HepG2 (cell line): ENCODE measurements at regions not wholly inside any gene's neighbourhood (a gene's known extent, or its start where the extent isn't known, plus 50 kb on each side); places are given as distances from the start of the nearest gene placed in this dataset.

Experiments used
- DRAP1 ChIP-seq: IDR thresholded peaks from 2 replicates; pipeline ENCODE4 v1.6.1; 2016; ENCODE audit warnings: missing genetic modification reagents, missing compliant biosample characterization
- GTF3A ChIP-seq: sonication (generic); formaldehyde crosslinking; conservative IDR thresholded peaks from 2 replicates; pipeline ENCODE4 v1.4.0; 2020; ENCODE audit warnings: mild to moderate bottlenecking, missing genetic modification reagents
- HIVEP1 ChIP-seq: sonication (generic); formaldehyde crosslinking; IDR thresholded peaks from 2 replicates; pipeline ENCODE4 v1.4.0; 2020; ENCODE audit warnings: mild to moderate bottlenecking, missing genetic modification reagents
- KDM4B ChIP-seq: sonication (generic); formaldehyde crosslinking; IDR thresholded peaks from 2 replicates; pipeline ENCODE4 v1.4.0; 2020; ENCODE audit warnings: missing genetic modification reagents
- KLF15 ChIP-seq: sonication (generic); formaldehyde crosslinking; IDR thresholded peaks from 2 replicates; pipeline ENCODE4 v1.8.1; 2023; ENCODE audit warnings: borderline replicate concordance, mild to moderate bottlenecking, inconsistent platforms, missing genetic modification reagents, mixed read lengths
- MAZ ChIP-seq, 2 experiments: sonication (generic) in 1 of 2; formaldehyde crosslinking in 1 of 2; IDR thresholded peaks; 2 replicates each; pipeline versions ENCODE4 v1.5.0 to v1.6.1; 2012 to 2020; ENCODE audit warnings: low read depth in 2 of 2, mild to moderate bottlenecking in 2 of 2, borderline replicate concordance in 1 of 2, improper control_type of control experiment in 1 of 2, low read length in 1 of 2, missing genetic modification reagents in 1 of 2, moderate library complexity in 1 of 2
- MEF2D ChIP-seq: sonication (generic); formaldehyde crosslinking; IDR thresholded peaks from 2 replicates; pipeline ENCODE4 v1.5.1; 2020; ENCODE audit warnings: mild to moderate bottlenecking, missing genetic modification reagents
- RBM22 ChIP-seq: fragments of 200-400 bp; formaldehyde crosslinking; optimal IDR thresholded peaks from 2 replicates; pipeline ENCODE3; 2017; ENCODE audit warnings: mild to moderate bottlenecking, low read length, moderate library complexity
- SSRP1 ChIP-seq: IDR thresholded peaks from 2 replicates; pipeline ENCODE4 v1.6.1; 2016; ENCODE audit warnings: control low read depth
- STAT5B ChIP-seq: sonication (generic); formaldehyde crosslinking; IDR thresholded peaks from 2 replicates; pipeline ENCODE4 v1.4.0; 2020; ENCODE audit warnings: missing genetic modification reagents
- SUZ12 ChIP-seq: fragments of 150-350 bp; IDR thresholded peaks from 2 replicates; pipeline ENCODE4 v1.6.1; 2014; ENCODE audit warnings: low read depth, low read length
- UBTF ChIP-seq: sonication (generic); formaldehyde crosslinking; IDR thresholded peaks from 2 replicates; pipeline ENCODE4 v1.4.0; 2020; ENCODE audit warnings: mild to moderate bottlenecking, missing genetic modification reagents
- ZBTB25 ChIP-seq: IDR thresholded peaks from 2 replicates; pipeline ENCODE4 v1.6.1; 2018; ENCODE audit warnings: missing genetic modification reagents
- ZBTB46 ChIP-seq: sonication (generic); formaldehyde crosslinking; IDR thresholded peaks from 2 replicates; pipeline ENCODE4 v1.4.0; 2020; ENCODE audit warnings: mild to moderate bottlenecking, missing genetic modification reagents, borderline replicate concordance
- ZHX2 ChIP-seq, 2 experiments: sonication (generic) in 1 of 2; formaldehyde crosslinking in 1 of 2; IDR thresholded peaks; 2 replicates each; pipeline versions ENCODE4 v1.6.1 to v1.9.0; 2014 to 2022; ENCODE audit warnings: antibody characterized with exemption in 1 of 2, borderline replicate concordance in 1 of 2, inconsistent platforms in 1 of 2, low read depth in 1 of 2, missing genetic modification reagents in 1 of 2

GRCh38 chr1:58884706-58885661 is 101.1 kb upstream of the JUN start (continued):
- TF ChIP-seq SSRP1 (CRISPR knock-in tag), result no peak
- TF ChIP-seq KDM4B (CRISPR knock-in tag), result peak; percentile 92
- TF ChIP-seq RBM22, result no peak
- peak; percentile 72; the same call in 1 of the 2 replicates for TF ChIP-seq ZBTB46
- peak; percentile 30; the same call in 1 of the 2 replicates for TF ChIP-seq MAZ (IDR thresholded peaks at IDR 0.05; ENCODE audit: borderline replicate concordance, low read depth, low read length)
- peak; percentile 89 for TF ChIP-seq MAZ (CRISPR knock-in tag; IDR thresholded peaks at IDR 0.05; ENCODE audit: low read depth)
- TF ChIP-seq KLF15 (CRISPR knock-in tag), result no peak
- TF ChIP-seq SUZ12, result no peak
- 0 out of 2 replicates have a peak, but pooled peaks have one; percentile 59 for TF ChIP-seq ZHX2 (IDR thresholded peaks at IDR 0.05; ENCODE audit: low read depth)
- no peak for TF ChIP-seq ZHX2 (CRISPR knock-in tag; IDR thresholded peaks at IDR 0.05; ENCODE audit: borderline replicate concordance)
- TF ChIP-seq HIVEP1 (CRISPR knock-in tag), result peak; percentile 100
- TF ChIP-seq DRAP1, result peak; percentile 67; the same call in 1 of the 2 replicates
- TF ChIP-seq STAT5B (CRISPR knock-in tag), result no peak
- TF ChIP-seq ZBTB25, result peak; percentile 82; the same call in 1 of the 2 replicates
- no peak for TF ChIP-seq GTF3A
- peak; percentile 67; the same call in 1 of the 2 replicates for TF ChIP-seq UBTF (CRISPR knock-in tag)
- peak; percentile 100 for TF ChIP-seq MEF2D
